ENCODE measurements at regions not wholly inside any gene's neighbourhood (a gene's known extent, or its start where the extent isn't known, plus 50 kb on each side); places are given as distances from the start of the nearest gene placed in this dataset.

GRCh38 chr2:83573060-83573459 is 886.0 kb downstream of the SUCLG1 start:
- no peak for DNase-seq
- in situ Hi-C loops (cut with MboI; ENCODE audit: low pct_unique_long_range_greater_than_20kb, low sequenced_read_pairs) = no loop called here

- no peak for DNase-seq
- in situ Hi-C loops (cut with MboI; ENCODE audit: low pct_unique_long_range_greater_than_20kb, low sequenced_read_pairs) = no loop called here
Observed at GRCh38 chr2:83572400-83572799, 886.7 kb downstream of the SUCLG1 start.

GRCh38 chr2:83567551-83567950 is 891.5 kb downstream of the SUCLG1 start:
- DNase-seq = no peak
- in situ Hi-C loops (cut with MboI; ENCODE audit: low pct_unique_long_range_greater_than_20kb, low sequenced_read_pairs) = no loop called here

GRCh38 chr2:83565626-83566025 is 893.5 kb downstream of the SUCLG1 start:
- in situ Hi-C loops (cut with MboI; ENCODE audit: low pct_unique_long_range_greater_than_20kb, low sequenced_read_pairs) = no loop called here
- no peak for DNase-seq

GRCh38 chr2:83565181-83565580 is 893.9 kb downstream of the SUCLG1 start:
- no peak for DNase-seq
- in situ Hi-C loops (cut with MboI; ENCODE audit: low pct_unique_long_range_greater_than_20kb, low sequenced_read_pairs) = no loop called here

- in situ Hi-C loops (cut with MboI; ENCODE audit: low pct_unique_long_range_greater_than_20kb, low sequenced_read_pairs) = no loop called here
- no peak for DNase-seq
Observed at GRCh38 chr2:83561592-83561991, 897.5 kb downstream of the SUCLG1 start.

- in situ Hi-C loops (cut with MboI; ENCODE audit: low pct_unique_long_range_greater_than_20kb, low sequenced_read_pairs) = no loop called here
- DNase-seq = no peak
Observed at GRCh38 chr2:83536556-83536955, 922.5 kb downstream of the SUCLG1 start.

- no peak for DNase-seq
- in situ Hi-C loops (cut with MboI; ENCODE audit: low pct_unique_long_range_greater_than_20kb, low sequenced_read_pairs) = no loop called here
Observed at GRCh38 chr2:83534416-83534815, 924.7 kb downstream of the SUCLG1 start.

- in situ Hi-C loops (cut with MboI; ENCODE audit: low pct_unique_long_range_greater_than_20kb, low sequenced_read_pairs) = no loop called here
- DNase-seq = no peak
Observed at GRCh38 chr2:83531206-83531826, 927.8 kb downstream of the SUCLG1 start.

GRCh38 chr2:83528767-83529166 is 930.3 kb downstream of the SUCLG1 start:
- DNase-seq = no peak
- in situ Hi-C loops (cut with MboI; ENCODE audit: low pct_unique_long_range_greater_than_20kb, low sequenced_read_pairs) = no loop called here

- in situ Hi-C loops (cut with MboI; ENCODE audit: low pct_unique_long_range_greater_than_20kb, low sequenced_read_pairs) = no loop called here
- DNase-seq = no peak
Observed at GRCh38 chr2:83522891-83523493, 936.1 kb downstream of the SUCLG1 start.

- in situ Hi-C loops (cut with MboI; ENCODE audit: low pct_unique_long_range_greater_than_20kb, low sequenced_read_pairs) = no loop called here
Observed at GRCh38 chr2:83517727-83518368, 941.2 kb downstream of the SUCLG1 start.

GRCh38 chr2:83516503-83516902 is 942.6 kb downstream of the SUCLG1 start:
- no peak for DNase-seq

More at GRCh38 chr2:83517727-83518368, 941.2 kb downstream of the SUCLG1 start:
- no peak for DNase-seq

GRCh38 chr2:83487451-83487850 is 971.6 kb downstream of the SUCLG1 start:
- in situ Hi-C loops (cut with MboI; ENCODE audit: low pct_unique_long_range_greater_than_20kb, low sequenced_read_pairs) = no loop called here
- DNase-seq = no peak

More at GRCh38 chr2:83516503-83516902, 942.6 kb downstream of the SUCLG1 start:
- in situ Hi-C loops (cut with MboI; ENCODE audit: low pct_unique_long_range_greater_than_20kb, low sequenced_read_pairs) = no loop called here

- in situ Hi-C loops (cut with MboI; ENCODE audit: low pct_unique_long_range_greater_than_20kb, low sequenced_read_pairs) = no loop called here
- DNase-seq = no peak
Observed at GRCh38 chr2:83481436-83481835, 977.6 kb downstream of the SUCLG1 start.

GRCh38 chr2:83478037-83478436 is 981.0 kb downstream of the SUCLG1 start:
- DNase-seq = no peak
- in situ Hi-C loops (cut with MboI; ENCODE audit: low pct_unique_long_range_greater_than_20kb, low sequenced_read_pairs) = no loop called here

- in situ Hi-C loops (cut with MboI; ENCODE audit: low pct_unique_long_range_greater_than_20kb, low sequenced_read_pairs) = no loop called here
- DNase-seq = no peak
Observed at GRCh38 chr2:83475371-83475770, 983.7 kb downstream of the SUCLG1 start.

GRCh38 chr2:83471655-83472054 is 987.4 kb downstream of the SUCLG1 start:
- no peak for DNase-seq
- in situ Hi-C loops (cut with MboI; ENCODE audit: low pct_unique_long_range_greater_than_20kb, low sequenced_read_pairs) = no loop called here

- in situ Hi-C loops (cut with MboI; ENCODE audit: low pct_unique_long_range_greater_than_20kb, low sequenced_read_pairs) = no loop called here
- DNase-seq = no peak
Observed at GRCh38 chr2:83470928-83471327, 988.2 kb downstream of the SUCLG1 start.

GRCh38 chr2:83464444-83464843 is 994.6 kb downstream of the SUCLG1 start:
- in situ Hi-C loops (cut with MboI; ENCODE audit: low pct_unique_long_range_greater_than_20kb, low sequenced_read_pairs) = no loop called here

GRCh38 chr2:83462881-83463280 is 996.2 kb downstream of the SUCLG1 start:
- in situ Hi-C loops (cut with MboI; ENCODE audit: low pct_unique_long_range_greater_than_20kb, low sequenced_read_pairs) = no loop called here
- no peak for DNase-seq

More at GRCh38 chr2:83464444-83464843, 994.6 kb downstream of the SUCLG1 start:
- DNase-seq = no peak
